M059J (cell line): ENCODE measurements at regions not wholly inside any gene's neighbourhood (a gene's known extent, or its start where the extent isn't known, plus 50 kb on each side); places are given as distances from the start of the nearest gene placed in this dataset.

Experiments used
- DNase-seq: peaks from one replicate; pipeline ENCODE4 v3.0.0-alpha.2; 2012; ENCODE audit warnings: low read depth

GRCh38 chr10:56622335-56622973 lies 261.4 kb upstream of the ZWINT start:
- DNase-seq: peak; percentile 1

GRCh38 chr10:56606202-56606601 lies 245.1 kb upstream of the ZWINT start:
- DNase-seq: no peak

- DNase-seq: no peak
Observed at GRCh38 chr10:56605051-56605450, 244.0 kb upstream of the ZWINT start.

GRCh38 chr10:56604624-56605023 lies 243.6 kb upstream of the ZWINT start:
- DNase-seq: no peak

- no peak for DNase-seq
Observed at GRCh38 chr10:56599201-56599600, 238.1 kb upstream of the ZWINT start.

- no peak for DNase-seq
Observed at GRCh38 chr10:56596257-56596656, 235.2 kb upstream of the ZWINT start.

GRCh38 chr10:56593120-56593519 lies 232.1 kb upstream of the ZWINT start:
- no peak for DNase-seq

GRCh38 chr10:56586461-56586891 lies 225.4 kb upstream of the ZWINT start:
- no peak for DNase-seq

GRCh38 chr10:56585447-56586171 lies 224.6 kb upstream of the ZWINT start:
- DNase-seq: no peak

- DNase-seq: no peak
Observed at GRCh38 chr10:56583316-56583715, 222.3 kb upstream of the ZWINT start.

- no peak for DNase-seq
Observed at GRCh38 chr10:56567580-56567979, 206.5 kb upstream of the ZWINT start.

GRCh38 chr10:56561336-56561735 lies 200.3 kb upstream of the ZWINT start:
- DNase-seq: no peak

GRCh38 chr10:56551037-56551436 lies 190.0 kb upstream of the ZWINT start:
- no peak for DNase-seq

GRCh38 chr10:56547163-56547562 lies 186.1 kb upstream of the ZWINT start:
- DNase-seq: no peak

GRCh38 chr10:56537984-56538383 lies 176.9 kb upstream of the ZWINT start:
- DNase-seq: peak; percentile 79

- DNase-seq: no peak
Observed at GRCh38 chr10:56522166-56522565, 161.1 kb upstream of the ZWINT start.

- DNase-seq: no peak
Observed at GRCh38 chr10:56508562-56508961, 147.5 kb upstream of the ZWINT start.

- DNase-seq: no peak
Observed at GRCh38 chr10:56507033-56507432, 146.0 kb upstream of the ZWINT start.

- DNase-seq: no peak
Observed at GRCh38 chr10:56505555-56505954, 144.5 kb upstream of the ZWINT start.

GRCh38 chr10:56496186-56496486 lies 135.1 kb upstream of the ZWINT start:
- DNase-seq: no peak

GRCh38 chr10:56487746-56488145 lies 126.7 kb upstream of the ZWINT start:
- DNase-seq: no peak

- DNase-seq: no peak
Observed at GRCh38 chr10:56481521-56482091, 120.5 kb upstream of the ZWINT start.

GRCh38 chr10:56472978-56473377 lies 111.9 kb upstream of the ZWINT start:
- DNase-seq: no peak
